Lower leg skin (tissue), 3 donors: ENCODE measurements at regions not wholly inside any gene's neighbourhood (a gene's known extent, or its start where the extent isn't known, plus 50 kb on each side); places are given as distances from the start of the nearest gene placed in this dataset.

Source experiments
- POLR2A ChIP-seq, 2 donors: fragments of 450-650 bp; IDR thresholded peaks; one replicate each; pipeline ENCODE4 v1.6.1; 2016 to 2017; ENCODE audit warnings: antibody characterized with exemption in 2 of 2, mild to moderate bottlenecking in 1 of 2, moderate library complexity in 1 of 2
- TF ChIP-seq, protein P1 (sequence below), 3 donors: fragments of 450-650 bp; IDR thresholded peaks; one replicate each; pipeline ENCODE4 v1.5.1; 2016; ENCODE audit warnings: antibody characterized with exemption in 3 of 3, mild to moderate bottlenecking in 3 of 3, moderate library complexity in 2 of 3

DNA sequence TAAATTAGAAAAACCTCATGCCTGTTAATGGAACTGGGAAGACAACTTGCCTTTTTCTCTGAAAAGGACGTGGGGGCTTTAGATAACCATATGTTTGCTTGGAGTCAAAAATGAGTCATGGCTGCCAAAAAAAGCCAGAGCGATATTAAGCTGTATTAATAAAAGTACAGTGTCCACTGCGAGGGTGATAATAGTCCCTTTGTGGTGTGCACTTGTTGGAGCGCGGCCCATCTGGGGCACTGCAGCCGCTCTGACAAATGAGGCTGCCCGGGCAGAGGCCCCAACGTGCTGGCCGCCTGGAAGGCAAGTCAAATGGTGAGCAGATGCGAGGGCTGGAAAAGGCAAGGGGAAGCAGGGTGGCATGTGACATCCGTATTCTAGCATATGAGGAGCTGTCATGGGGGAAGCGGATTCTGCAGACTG lies 103.3 kb upstream of the NCK2 start:
- TF ChIP-seq, protein P1, sequence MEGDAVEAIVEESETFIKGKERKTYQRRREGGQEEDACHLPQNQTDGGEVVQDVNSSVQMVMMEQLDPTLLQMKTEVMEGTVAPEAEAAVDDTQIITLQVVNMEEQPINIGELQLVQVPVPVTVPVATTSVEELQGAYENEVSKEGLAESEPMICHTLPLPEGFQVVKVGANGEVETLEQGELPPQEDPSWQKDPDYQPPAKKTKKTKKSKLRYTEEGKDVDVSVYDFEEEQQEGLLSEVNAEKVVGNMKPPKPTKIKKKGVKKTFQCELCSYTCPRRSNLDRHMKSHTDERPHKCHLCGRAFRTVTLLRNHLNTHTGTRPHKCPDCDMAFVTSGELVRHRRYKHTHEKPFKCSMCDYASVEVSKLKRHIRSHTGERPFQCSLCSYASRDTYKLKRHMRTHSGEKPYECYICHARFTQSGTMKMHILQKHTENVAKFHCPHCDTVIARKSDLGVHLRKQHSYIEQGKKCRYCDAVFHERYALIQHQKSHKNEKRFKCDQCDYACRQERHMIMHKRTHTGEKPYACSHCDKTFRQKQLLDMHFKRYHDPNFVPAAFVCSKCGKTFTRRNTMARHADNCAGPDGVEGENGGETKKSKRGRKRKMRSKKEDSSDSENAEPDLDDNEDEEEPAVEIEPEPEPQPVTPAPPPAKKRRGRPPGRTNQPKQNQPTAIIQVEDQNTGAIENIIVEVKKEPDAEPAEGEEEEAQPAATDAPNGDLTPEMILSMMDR (IDR thresholded peaks at IDR 0.05) = no peak
- no peak for TF ChIP-seq POLR2A (IDR thresholded peaks at IDR 0.05)
